Urinary bladder (tissue), 3 donors: ENCODE measurements at regions not wholly inside any gene's neighbourhood (a gene's known extent, or its start where the extent isn't known, plus 50 kb on each side); places are given as distances from the start of the nearest gene placed in this dataset.
"Not testable (repeated sequence)": the region's sequence is repeated elsewhere in the genome, so short reads cannot be mapped to it uniquely, and the experiment has no call there.

Experiments
- DNase-seq: peaks from one replicate; pipeline ENCODE4 v3.0.0-alpha.2; 2015; ENCODE audit errors: extremely low spot score
- H3K27ac ChIP-seq: one replicate; pipeline ENCODE4 v1.5.1; 2013; ENCODE audit warnings: low read depth, mild to moderate bottlenecking, moderate library complexity
- H3K36me3 ChIP-seq: one replicate; pipeline ENCODE4 v1.6.1; 2013; ENCODE audit warnings: mild to moderate bottlenecking, moderate library complexity; ENCODE audit not compliant: insufficient read depth
- H3K4me1 ChIP-seq: one replicate; pipeline ENCODE4 v1.6.1; 2013; ENCODE audit warnings: mild to moderate bottlenecking, moderate library complexity; ENCODE audit not compliant: insufficient read depth
- H3K4me3 ChIP-seq: one replicate; pipeline ENCODE4 v1.5.1; 2013; ENCODE audit warnings: low read depth, low read length
- WGBS: extraction: QIAGEN DNeasy Blood & Tissue Kit; methylation state at CpG from one replicate; pipeline ENCODE4 v1.1.7; 2013; 5-methylcytosine and 5-hydroxymethylcytosine counted together
- donor health status: healthy with polysubstance abuse.
- donor health status: healthy.

- Histone ChIP-seq H3K36me3 (no peaks in the 10 kb centered on the region), H3K27ac (no peak overlapping the region), H3K4me3 (no peak overlapping the region), H3K4me1 (peaks cover 2% of the 10 kb centered on the region)
- 68% methylated on average over 1 of the region's 1 CpG for WGBS
- no peak for DNase-seq
Measured at GRCh38 chr6:49325891-49326290, 137.2 kb downstream of the MMUT start.

DNA sequence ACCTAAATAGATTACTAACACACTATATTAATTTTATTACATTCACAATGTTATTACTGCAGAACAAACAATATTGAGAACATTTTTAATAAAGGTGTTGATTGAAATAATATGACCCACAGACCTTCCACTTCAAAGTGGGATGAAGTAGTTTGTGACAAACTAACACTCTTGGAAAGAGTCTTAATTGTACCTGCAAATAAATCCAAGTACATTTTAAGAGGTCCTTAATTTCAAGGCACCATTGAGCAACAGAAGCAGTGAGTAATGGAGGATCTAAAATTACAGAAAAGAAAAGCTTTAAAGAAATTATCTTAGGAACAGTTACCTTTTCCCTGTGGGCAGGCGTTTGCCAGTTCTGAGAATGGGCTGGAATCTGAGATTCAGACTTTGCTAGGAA, 140.2 kb downstream of the MMUT start:
- peaks cover 2% of the 10 kb centered on the region for H3K4me1 ChIP-seq
- no peak overlapping the region for H3K27ac ChIP-seq
- no peak for DNase-seq
- H3K36me3 ChIP-seq = no peaks in the 10 kb centered on the region
- 81% methylated on average over 1 of the region's 1 CpG for WGBS
- H3K4me3 ChIP-seq = no peak overlapping the region

DNA sequence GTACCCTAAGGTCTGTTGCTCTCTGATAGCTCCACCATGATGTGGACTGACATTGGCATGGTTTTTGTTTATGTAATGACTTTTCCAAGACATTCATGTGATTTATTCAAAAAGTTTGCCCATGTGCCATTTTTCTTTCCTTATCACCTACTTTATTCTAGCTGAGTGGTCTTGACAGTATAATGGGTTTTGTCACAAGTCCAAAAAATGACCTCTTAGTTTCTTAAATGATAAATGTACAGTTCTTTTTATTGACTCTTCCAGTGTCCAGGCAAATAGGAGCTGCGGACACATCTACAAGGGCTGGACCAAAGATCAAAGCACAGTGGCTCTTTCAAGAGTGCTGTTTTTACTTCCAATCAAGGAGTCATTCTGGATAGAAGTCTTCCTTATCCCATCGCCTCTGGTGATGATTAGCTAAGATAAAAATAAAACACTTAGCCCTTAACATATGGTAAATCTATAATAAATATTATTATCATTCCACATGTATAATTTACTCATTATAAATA, 141.4 kb downstream of the MMUT start:
- peaks cover 2% of the 10 kb centered on the region for H3K4me1 ChIP-seq
- no peak overlapping the region for H3K27ac ChIP-seq
- no peak for DNase-seq
- no peaks in the 10 kb centered on the region for H3K36me3 ChIP-seq
- 31% methylated on average over 2 of the region's 2 CpGs for WGBS
- H3K4me3 ChIP-seq = no peak overlapping the region

GRCh38 chr6:49305010-49305409, 158.0 kb downstream of the MMUT start:
- Histone ChIP-seq H3K36me3 (no peaks in the 10 kb centered on the region), H3K4me1 (no peaks in the 10 kb centered on the region), H3K4me3 (no peak overlapping the region), H3K27ac (no peak overlapping the region)
- 78% methylated on average over 1 of the region's 1 CpG for WGBS
- no peak for DNase-seq

DNA sequence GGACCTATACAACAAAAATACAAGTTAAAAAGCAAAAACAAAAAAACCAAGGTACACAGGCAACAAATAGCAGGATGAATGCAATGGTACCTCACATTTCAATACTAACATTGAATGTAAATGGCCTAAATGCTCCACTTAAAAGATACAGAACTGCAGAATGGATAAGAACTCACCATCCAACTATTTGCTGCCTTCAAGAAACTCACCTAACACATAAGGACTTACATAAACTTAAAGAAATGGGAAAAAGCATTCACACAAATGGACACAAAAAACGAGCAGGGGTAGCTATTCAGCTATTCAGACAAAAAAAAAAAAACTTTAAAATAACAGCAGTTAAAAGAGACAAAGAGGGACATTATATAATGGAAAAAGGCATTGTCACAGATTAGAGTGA, 158.7 kb downstream of the MMUT start:
- WGBS = 64% methylated on average over 1 of the region's 1 CpG
- DNase-seq, H3K4me3 ChIP-seq, H3K27ac ChIP-seq, H3K36me3 ChIP-seq, H3K4me1 ChIP-seq: not testable (repeated sequence)

- Histone ChIP-seq H3K4me1 (no peaks in the 10 kb centered on the region), H3K36me3 (no peaks in the 10 kb centered on the region), H3K27ac (no peak overlapping the region), H3K4me3 (no peak overlapping the region)
- no peak for DNase-seq
Measured at GRCh38 chr6:49300911-49301310, 162.1 kb downstream of the MMUT start.

- Histone ChIP-seq H3K36me3 (no peaks in the 10 kb centered on the region), H3K4me3 (no peak overlapping the region), H3K4me1 (no peaks in the 10 kb centered on the region), H3K27ac (no peak overlapping the region)
- no peak for DNase-seq
- WGBS = 86% methylated on average over 1 of the region's 1 CpG
Measured at GRCh38 chr6:49300443-49300842, 162.6 kb downstream of the MMUT start.

DNA sequence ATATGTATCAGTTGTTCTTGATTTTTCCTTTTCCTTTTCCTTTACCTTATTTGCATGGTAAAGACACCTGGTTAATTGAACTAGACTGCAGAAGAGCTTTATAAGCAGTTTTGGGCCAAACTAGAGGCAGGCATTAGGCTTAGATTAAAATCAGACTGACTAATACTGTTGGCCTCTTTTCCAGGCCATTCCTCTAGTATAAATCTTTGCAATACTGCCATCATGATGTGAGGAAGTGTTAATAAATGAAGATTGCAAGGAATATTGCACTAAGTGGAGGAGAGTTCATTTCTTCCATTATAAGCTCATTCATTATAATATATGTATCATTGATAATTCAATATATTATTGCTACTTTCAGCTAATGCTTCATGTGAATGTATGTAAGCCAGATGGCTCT, 163.8 kb downstream of the MMUT start:
- Histone ChIP-seq H3K4me1 (no peaks in the 10 kb centered on the region), H3K36me3 (no peaks in the 10 kb centered on the region), H3K27ac (no peak overlapping the region), H3K4me3 (no peak overlapping the region)
- DNase-seq = no peak

GRCh38 chr6:49284180-49284579, 178.9 kb downstream of the MMUT start:
- H3K4me3 ChIP-seq = no peak overlapping the region
- H3K27ac ChIP-seq = no peak overlapping the region
- DNase-seq = no peak
- H3K4me1 ChIP-seq = no peaks in the 10 kb centered on the region
- 49% methylated on average over 1 of the region's 1 CpG for WGBS
- H3K36me3 ChIP-seq = no peaks in the 10 kb centered on the region

- H3K4me3 ChIP-seq, H3K36me3 ChIP-seq, H3K27ac ChIP-seq, DNase-seq, H3K4me1 ChIP-seq: not testable (repeated sequence)
- WGBS = 85% methylated on average over 27 of the region's 27 CpGs
Measured at GRCh38 chr6:49274809-49275769, 188.0 kb downstream of the MMUT start.

DNA sequence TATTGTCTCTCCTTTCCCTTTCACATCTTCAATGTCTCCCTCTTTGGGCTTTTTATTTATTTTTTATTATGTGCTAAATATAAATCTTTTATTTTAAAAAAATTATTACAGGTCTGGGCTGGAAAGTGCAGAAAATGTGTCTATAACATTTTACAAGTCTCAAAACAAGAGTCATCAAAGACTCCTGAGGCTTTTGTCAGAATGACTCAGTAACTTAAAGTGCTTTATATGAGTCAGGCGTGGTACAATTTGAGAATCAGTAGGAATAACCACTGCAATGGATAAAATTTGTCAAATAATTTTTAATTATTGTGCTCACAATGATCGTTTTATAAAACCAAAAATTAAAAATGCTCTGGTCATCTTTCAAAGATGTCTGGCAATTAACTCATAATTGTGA, 193.9 kb downstream of the MMUT start:
- no peak overlapping the region for H3K27ac ChIP-seq
- H3K4me3 ChIP-seq = no peak overlapping the region
- no peaks in the 10 kb centered on the region for H3K36me3 ChIP-seq
- 34% methylated on average over 2 of the region's 2 CpGs for WGBS
- no peaks in the 10 kb centered on the region for H3K4me1 ChIP-seq
- DNase-seq = no peak

DNA sequence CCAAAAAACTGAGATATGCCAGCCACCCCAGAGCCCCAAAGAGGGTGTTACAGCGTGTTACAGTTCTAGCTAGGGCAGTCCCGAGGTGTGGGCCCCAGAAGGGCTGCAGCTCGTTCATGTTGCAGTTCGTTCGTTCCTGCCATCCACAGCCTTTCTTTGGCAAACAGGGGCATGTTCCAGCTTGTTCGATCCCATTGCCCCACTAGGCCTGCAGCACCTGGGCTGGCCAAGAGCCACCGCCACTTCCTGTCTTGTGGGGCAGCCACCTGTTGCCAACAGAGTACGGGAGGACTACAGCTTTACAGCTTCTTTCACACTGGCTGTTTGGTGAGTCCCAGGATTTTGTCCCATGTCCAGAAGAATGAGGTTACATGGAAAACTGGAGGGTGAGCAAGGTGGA, 198.1 kb downstream of the MMUT start:
- 87% methylated on average over 8 of the region's 8 CpGs for WGBS
- H3K27ac ChIP-seq = no peak overlapping the region
- no peak for DNase-seq
- H3K36me3 ChIP-seq = no peaks in the 10 kb centered on the region
- H3K4me3 ChIP-seq = no peak overlapping the region
- H3K4me1 ChIP-seq = no peaks in the 10 kb centered on the region

GRCh38 chr6:49264496-49264895, 198.6 kb downstream of the MMUT start:
- Histone ChIP-seq H3K4me1 (no peaks in the 10 kb centered on the region), H3K27ac (no peak overlapping the region)
- WGBS = 80% methylated on average over 7 of the region's 7 CpGs

DNA sequence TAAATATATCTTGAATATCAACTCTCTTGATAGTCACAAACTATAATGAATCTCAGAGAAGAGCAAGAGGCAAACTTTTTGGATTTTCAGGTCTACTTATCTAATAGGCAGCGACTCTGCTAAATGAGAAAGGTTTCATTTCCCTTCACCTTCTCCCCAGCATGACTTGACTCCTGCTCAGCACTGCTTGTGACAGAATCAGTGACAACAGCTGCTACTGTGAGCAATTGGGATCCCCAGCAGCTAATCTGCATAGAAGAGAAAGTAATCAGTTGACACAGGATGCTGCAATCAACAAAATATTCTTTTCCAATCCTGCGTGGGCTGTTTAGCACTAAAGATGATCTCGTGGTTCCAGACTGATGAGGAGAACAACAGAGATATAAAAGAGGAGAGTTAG, 205.5 kb downstream of the MMUT start:
- Histone ChIP-seq H3K27ac (no peak overlapping the region), H3K36me3 (no peaks in the 10 kb centered on the region), H3K4me3 (no peak overlapping the region), H3K4me1 (no peaks in the 10 kb centered on the region)
- DNase-seq = no peak
- 52% methylated on average over 3 of the region's 3 CpGs for WGBS

More at GRCh38 chr6:49264496-49264895, 198.6 kb downstream of the MMUT start:
- H3K4me3 ChIP-seq = no peak overlapping the region
- DNase-seq = no peak
- H3K36me3 ChIP-seq = no peaks in the 10 kb centered on the region
